Small intestine (tissue), 7 donors: ENCODE measurements at regions not wholly inside any gene's neighbourhood (a gene's known extent, or its start where the extent isn't known, plus 50 kb on each side); places are given as distances from the start of the nearest gene placed in this dataset.

Source experiments
- DNase-seq, 2 donors: peaks; one replicate each; pipeline versions ENCODE4 v3.0.0 to v3.0.0-alpha.2; 2013
- FAIRE-seq: peaks from 2 replicates; lab custom pipeline; 2012; peaks lifted over from hg19 to GRCh38; lab: Jason Lieb, UNC
- H3K27ac ChIP-seq, 3 donors: one replicate each; pipeline ENCODE4 v1.5.1; 2013; ENCODE audit warnings: low read length in 2 of 3, mild to moderate bottlenecking in 2 of 3, control low read depth in 1 of 3, inconsistent platforms in 1 of 3, low read depth in 1 of 3, moderate library complexity in 1 of 3
- H3K27me3 ChIP-seq, 3 donors: one replicate each; pipeline ENCODE4 v1.6.1; 2013; ENCODE audit warnings: low read length in 3 of 3, inconsistent platforms in 1 of 3; ENCODE audit not compliant: control insufficient read depth in 3 of 3, insufficient read depth in 3 of 3
- H3K36me3 ChIP-seq, 3 donors: one replicate each; pipeline ENCODE4 v1.6.1; 2013; ENCODE audit warnings: low read length in 3 of 3, inconsistent platforms in 1 of 3, low read depth in 1 of 3, mild to moderate bottlenecking in 1 of 3, moderate library complexity in 1 of 3; ENCODE audit not compliant: control insufficient read depth in 3 of 3, insufficient read depth in 2 of 3
- H3K4me1 ChIP-seq, 3 donors: one replicate each; pipeline ENCODE4 v1.6.1; 2013; ENCODE audit warnings: low read length in 2 of 3, inconsistent platforms in 1 of 3, low read depth in 1 of 3, mild to moderate bottlenecking in 1 of 3, moderate library complexity in 1 of 3; ENCODE audit not compliant: control insufficient read depth in 3 of 3, insufficient read depth in 2 of 3
- H3K4me3 ChIP-seq, 3 donors: one replicate each; pipeline ENCODE4 v1.5.1; 2013; ENCODE audit warnings: low read length in 3 of 3, control low read depth in 1 of 3, inconsistent platforms in 1 of 3, low read depth in 1 of 3, mild to moderate bottlenecking in 1 of 3, moderate library complexity in 1 of 3
- H3K9me3 ChIP-seq, 2 donors: one replicate each; pipeline ENCODE4 v1.6.1; 2013; ENCODE audit warnings: low read depth in 1 of 2, low read length in 1 of 2; ENCODE audit not compliant: control insufficient read depth in 2 of 2, insufficient read depth in 1 of 2
- WGBS, 3 donors: extraction: QIAGEN DNeasy Blood & Tissue Kit; methylation state at CpG; one replicate each; pipeline ENCODE4 v1.1.7; 2013; 5-methylcytosine and 5-hydroxymethylcytosine counted together
- donor health status: healthy with polysubstance abuse.
- donor health status: control.
- donor health status: control.
- donor health status: Bipolar disorder and iron deficiency.
- donor health status: healthy.

DNA sequence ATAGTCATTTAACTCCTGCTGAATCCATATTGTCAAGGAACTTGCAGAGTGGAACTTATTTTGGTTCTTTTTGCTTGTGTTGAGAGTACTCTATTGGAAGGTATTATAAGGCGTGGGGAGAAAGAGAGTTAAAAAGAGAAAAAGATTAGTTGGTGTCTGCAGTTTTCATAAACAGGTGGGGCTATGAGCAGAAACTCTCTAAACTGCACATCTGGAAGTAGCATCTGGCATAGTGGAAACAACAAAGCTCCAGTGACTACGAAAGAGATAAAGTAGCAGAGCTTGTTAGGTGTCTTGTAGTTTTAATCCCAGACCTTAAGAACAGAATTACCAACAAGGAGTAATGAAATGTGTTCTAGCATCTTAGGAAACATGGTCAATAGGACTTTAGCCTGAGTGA, 148.8 kb upstream of the SGO1 start:
- 85 to 96% (median 92%) methylated on average over 2 of the region's 2 CpGs for WGBS, 3 donors
- no peak for FAIRE-seq
- no peak overlapping the region for H3K27ac ChIP-seq

DNA sequence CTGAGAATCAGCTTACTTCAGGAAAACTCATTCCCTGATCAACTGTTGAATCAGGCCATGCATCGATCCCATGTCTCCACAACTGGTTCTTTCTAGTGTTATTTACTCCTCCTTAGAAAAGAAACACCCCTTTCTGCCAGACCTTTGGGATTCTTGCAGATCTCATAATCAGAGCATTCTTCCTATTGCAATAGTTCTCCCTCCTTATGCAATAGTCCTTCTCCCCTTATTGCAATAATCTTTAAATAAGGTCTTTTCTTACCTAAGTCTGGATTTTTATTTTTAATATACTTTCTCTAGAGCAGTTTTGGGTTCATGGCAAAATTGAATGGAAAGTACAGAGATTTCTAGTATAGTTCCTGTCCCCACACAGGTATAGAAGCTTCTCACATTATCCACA, 141.9 kb upstream of the SGO1 start:
- no peaks in the 10 kb centered on the region for H3K27me3 ChIP-seq
- no peak for FAIRE-seq
- WGBS, 3 donors, result 94 to 100% (median 96%) methylated on average over 1 of the region's 1 CpG
- no peak overlapping the region for H3K27ac ChIP-seq
- H3K4me1 ChIP-seq, result no peaks in the 10 kb centered on the region
- no peaks in the 10 kb centered on the region for H3K36me3 ChIP-seq
- DNase-seq, result no peak
- H3K4me3 ChIP-seq, result no peak overlapping the region
- peaks cover 0 to 1% of the 10 kb centered on the region in 2 donors for H3K9me3 ChIP-seq

More for the DNA sequence above, 148.8 kb upstream of the SGO1 start:
- Histone ChIP-seq H3K4me3 (no peak overlapping the region), H3K4me1 (no peaks in the 10 kb centered on the region), H3K27me3 (no peaks in the 10 kb centered on the region), H3K9me3 (no peaks in the 10 kb centered on the region), H3K36me3 (no peaks in the 10 kb centered on the region)
- DNase-seq, result no peak

DNA sequence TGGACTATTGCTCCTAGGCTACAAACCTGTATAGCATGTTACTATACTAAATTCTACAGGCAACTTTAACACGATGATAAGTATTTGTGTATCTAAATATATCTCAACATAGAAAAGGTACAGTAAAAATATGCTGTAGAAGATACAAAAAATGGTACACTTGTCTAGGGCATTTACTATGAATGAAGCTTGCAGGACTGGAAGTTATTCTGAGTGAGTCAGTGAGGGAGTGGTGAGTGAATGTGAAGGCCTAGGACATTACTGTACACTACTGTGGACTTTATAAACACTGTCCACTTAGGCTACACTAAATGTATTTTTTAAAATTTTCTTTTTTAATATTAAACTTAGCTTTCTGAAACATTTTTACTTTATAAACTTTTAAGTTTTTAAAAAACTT, 140.5 kb upstream of the SGO1 start:
- no peak for FAIRE-seq
- Histone ChIP-seq H3K27me3 (no peaks in the 10 kb centered on the region), H3K4me3 (no peak overlapping the region), H3K4me1 (no peaks in the 10 kb centered on the region), H3K27ac (no peak overlapping the region), H3K36me3 (no peaks in the 10 kb centered on the region), H3K9me3 (peaks cover 0 to 1% of the 10 kb centered on the region in 2 donors)
- DNase-seq, result no peak
- 89 to 98% (median 97%) methylated on average over 1 of the region's 1 CpG for WGBS, 3 donors

DNA sequence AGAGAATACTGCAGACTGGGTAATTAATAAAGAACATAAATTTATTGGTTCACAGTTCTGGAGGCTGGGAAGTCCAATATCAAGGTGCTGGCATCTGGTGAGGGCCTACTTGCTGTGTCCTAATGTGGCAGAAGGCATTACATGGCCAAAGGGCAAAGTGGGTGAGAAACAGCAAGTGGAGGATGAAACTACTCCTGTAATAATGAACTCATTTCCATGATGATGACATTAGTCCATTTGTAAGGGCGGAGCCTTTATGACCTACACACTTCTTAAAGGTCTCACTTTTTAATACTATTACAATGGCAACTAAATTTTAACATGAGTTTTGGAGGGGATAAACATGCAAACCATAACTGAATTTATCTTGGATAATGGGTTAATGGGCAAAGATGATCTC, 139.6 kb upstream of the SGO1 start:
- H3K36me3 ChIP-seq, result no peaks in the 10 kb centered on the region
- no peak for DNase-seq
- peaks cover 0 to 1% of the 10 kb centered on the region in 2 donors for H3K9me3 ChIP-seq
- no peak overlapping the region for H3K27ac ChIP-seq
- no peak for FAIRE-seq
- H3K4me3 ChIP-seq, result no peak overlapping the region
- WGBS, 3 donors, result 92% methylated on average over 1 of the region's 1 CpG
- H3K27me3 ChIP-seq, result no peaks in the 10 kb centered on the region
- H3K4me1 ChIP-seq, result no peaks in the 10 kb centered on the region

DNA sequence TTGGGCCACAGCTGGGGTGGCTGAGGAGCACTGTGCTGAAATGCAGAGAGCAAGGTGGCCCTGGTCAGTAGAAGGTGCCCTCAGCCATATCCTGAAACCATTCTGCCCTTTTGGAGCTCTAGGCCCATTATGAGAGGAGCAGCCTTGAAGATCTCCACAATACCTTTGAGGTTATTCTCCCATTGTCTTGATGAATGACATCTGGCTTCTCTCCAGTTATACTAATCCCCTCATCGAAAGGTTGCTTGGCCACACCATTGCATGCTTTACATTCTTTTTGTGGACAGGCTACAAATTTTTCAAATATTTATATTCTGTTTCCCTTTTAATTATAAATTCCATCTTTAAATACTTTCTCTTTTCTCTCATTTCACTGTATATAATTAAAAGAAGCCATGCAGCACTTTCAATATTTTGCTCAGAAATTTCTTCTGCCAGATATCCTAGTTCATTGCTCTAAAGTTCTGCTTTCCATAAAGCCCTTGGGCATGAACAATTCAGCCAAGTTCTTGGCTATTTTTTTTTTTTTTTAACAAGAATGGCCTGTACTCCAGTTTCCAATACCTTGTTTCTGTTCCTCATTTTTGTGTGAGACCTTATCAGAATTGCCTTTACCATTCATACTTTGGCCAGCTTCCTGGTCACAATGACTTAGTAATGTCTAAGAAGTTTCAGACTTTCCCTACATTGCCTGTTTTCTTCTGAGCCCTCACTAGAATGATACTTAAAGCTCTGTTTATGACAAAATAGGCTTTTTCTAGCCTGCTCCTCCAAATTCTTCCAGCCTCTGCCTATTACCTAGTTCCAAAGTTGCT, 138.9 kb upstream of the SGO1 start:
- H3K4me1 ChIP-seq, result no peaks in the 10 kb centered on the region
- 67 to 79% (median 71%) methylated on average over 1 of the region's 1 CpG for WGBS, 3 donors
- FAIRE-seq, result no peak
- H3K27ac ChIP-seq, result no peak overlapping the region
- no peak overlapping the region for H3K4me3 ChIP-seq
- peaks cover 0 to 1% of the 10 kb centered on the region in 2 donors for H3K9me3 ChIP-seq
- H3K27me3 ChIP-seq, result no peaks in the 10 kb centered on the region
- H3K36me3 ChIP-seq, result no peaks in the 10 kb centered on the region
- no peak for DNase-seq

DNA sequence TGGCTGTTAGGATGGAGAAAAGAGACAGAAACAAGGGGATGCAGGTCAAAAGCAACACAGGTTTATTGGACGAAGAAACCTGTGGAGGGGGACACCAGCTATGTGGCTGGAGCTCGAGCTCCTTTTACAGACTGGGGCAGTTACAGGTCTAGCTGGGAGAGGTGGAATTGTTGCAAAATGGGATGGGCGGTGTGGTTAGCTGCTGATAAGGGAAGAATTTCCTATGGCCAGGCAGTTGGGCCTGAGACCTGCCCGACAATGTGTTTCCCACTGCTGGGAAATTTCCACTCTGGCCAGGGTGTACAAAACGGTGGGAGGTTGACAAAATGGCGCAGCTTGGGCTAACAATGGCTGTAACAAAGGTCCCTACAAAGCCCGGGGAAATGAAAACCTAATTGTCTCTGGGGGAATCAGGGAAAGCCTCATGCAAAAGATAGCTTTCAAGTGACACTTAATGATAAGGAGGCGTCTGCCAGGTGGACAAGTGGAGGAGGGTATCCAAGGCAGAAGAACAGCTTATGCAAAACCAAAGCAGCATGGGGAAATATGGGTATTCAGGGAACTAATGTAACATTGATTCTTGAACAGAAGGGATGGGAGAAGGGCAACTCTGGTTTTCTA, 137.4 kb upstream of the SGO1 start:
- H3K4me1 ChIP-seq, result no peaks in the 10 kb centered on the region
- no peak overlapping the region for H3K27ac ChIP-seq
- no peaks in the 10 kb centered on the region for H3K36me3 ChIP-seq
- H3K4me3 ChIP-seq, result no peak overlapping the region
- H3K27me3 ChIP-seq, result no peaks in the 10 kb centered on the region
- peaks cover 0 to 1% of the 10 kb centered on the region in 2 donors for H3K9me3 ChIP-seq
- FAIRE-seq (no peak), DNase-seq (no peak)
- WGBS, 3 donors, result 85 to 91% (median 87%) methylated on average over 8 of the region's 8 CpGs

DNA sequence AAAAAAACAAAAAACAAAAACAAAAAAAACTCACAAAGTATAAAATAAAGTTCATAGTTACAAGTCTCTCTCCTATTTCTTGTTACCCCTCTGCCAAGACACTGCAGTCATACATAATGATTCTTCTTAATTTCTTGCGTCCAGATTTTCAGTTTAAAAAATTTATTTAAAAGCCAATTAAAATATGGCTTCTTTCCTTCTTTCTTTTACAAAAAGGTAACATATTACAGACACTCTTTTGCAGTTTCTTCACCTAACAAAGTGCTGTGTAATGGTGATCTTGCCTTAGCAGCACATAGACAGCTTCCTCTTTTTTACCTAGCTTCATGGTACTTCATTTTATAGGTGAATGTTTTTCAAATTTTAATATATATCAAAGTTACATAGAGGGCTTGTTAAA, 136.1 kb upstream of the SGO1 start:
- no peak for FAIRE-seq
- Histone ChIP-seq H3K9me3 (peaks cover 0 to 1% of the 10 kb centered on the region in 2 donors), H3K4me1 (no peaks in the 10 kb centered on the region), H3K27me3 (no peaks in the 10 kb centered on the region), H3K36me3 (no peaks in the 10 kb centered on the region), H3K4me3 (no peak overlapping the region), H3K27ac (no peak overlapping the region)
- DNase-seq, result no peak
- WGBS, 3 donors, result 84 to 97% (median 84%) methylated on average over 1 of the region's 1 CpG

DNA sequence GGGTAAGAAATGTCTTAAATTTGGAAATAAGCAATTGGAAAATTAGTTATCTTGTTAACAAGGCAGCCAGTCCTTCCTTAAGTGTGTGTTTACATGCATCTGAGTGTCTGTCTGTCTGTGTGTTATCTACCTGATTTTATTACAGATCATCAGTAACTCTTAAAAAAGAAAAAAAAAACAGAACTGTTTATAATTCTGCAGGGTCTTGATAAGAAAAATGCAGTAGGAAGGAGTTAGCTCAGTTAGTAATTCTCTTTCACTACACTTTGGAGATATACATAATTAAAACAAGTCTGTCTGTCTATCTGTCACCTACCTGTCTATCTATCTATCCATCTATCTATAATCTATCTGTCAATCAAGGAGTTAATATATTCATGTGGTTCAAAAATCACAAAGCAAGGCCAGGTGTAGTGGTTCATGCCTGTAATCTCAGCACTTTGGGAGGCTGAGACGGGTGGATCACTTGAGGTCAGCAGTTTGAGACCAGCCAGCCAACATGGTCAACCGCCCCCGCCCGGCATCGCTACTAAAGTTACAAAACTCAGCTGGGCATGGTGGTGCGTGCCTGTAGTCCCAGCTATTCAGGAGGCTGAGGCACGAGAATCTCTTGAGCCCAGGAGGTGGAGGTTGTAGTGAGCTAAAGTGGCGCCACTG, 135.5 kb upstream of the SGO1 start:
- no peak overlapping the region for H3K27ac ChIP-seq
- DNase-seq (no peak), FAIRE-seq (no peak)
- no peaks in the 10 kb centered on the region for H3K36me3 ChIP-seq
- no peaks in the 10 kb centered on the region for H3K27me3 ChIP-seq
- H3K9me3 ChIP-seq, result peaks cover 0 to 1% of the 10 kb centered on the region in 2 donors
- 90 to 96% (median 93%) methylated on average over 8 of the region's 8 CpGs for WGBS, 3 donors
- no peaks in the 10 kb centered on the region for H3K4me1 ChIP-seq
- H3K4me3 ChIP-seq, result no peak overlapping the region
